AG04450 (cell line): ENCODE measurements at regions not wholly inside any gene's neighbourhood (a gene's known extent, or its start where the extent isn't known, plus 50 kb on each side); places are given as distances from the start of the nearest gene placed in this dataset.

ENCODE experiments used
- CTCF ChIA-PET: fragments of 300-600, 350-600 bp; formaldehyde crosslinking; extraction: SDS; loops from one replicate; lab custom pipeline; 2022; ENCODE audit warnings: antibody characterized with exemption, inconsistent platforms; lab: Charles Lee
- POLR2A ChIA-PET: fragments of 350-600 bp; formaldehyde crosslinking; extraction: SDS; loops from one replicate; lab custom pipeline; 2021; ENCODE audit warnings: antibody characterized with exemption, inconsistent platforms; lab: Yijun Ruan, JAX
- DNase-seq: peaks from one replicate; pipeline ENCODE4 v3.0.0-alpha.2; 2011; ENCODE audit warnings: low read depth, low spot score
- H3K27ac ChIP-seq: one replicate; pipeline ENCODE4 v1.5.1; 2012; ENCODE audit warnings: low read depth, low read length, control low read depth
- H3K27me3 ChIP-seq: one replicate; pipeline ENCODE4 v1.6.0; 2012; ENCODE audit warnings: low read length; ENCODE audit not compliant: control insufficient read depth, insufficient read depth
- H3K4me3 ChIP-seq: 2 replicates; pipeline ENCODE4 v1.5.1; 2011; ENCODE audit warnings: mild to moderate bottlenecking, low read depth, low read length, control low read depth
- H3K9me3 ChIP-seq: 2 replicates; pipeline ENCODE4 v1.5.1; 2012; ENCODE audit warnings: low read length; ENCODE audit not compliant: control insufficient read depth, insufficient read depth
- TF ChIP-seq, protein P1 (sequence below): IDR thresholded peaks from 2 replicates; pipeline ENCODE4 v1.5.1; 2011; ENCODE audit warnings: low read depth, low read length, control low read depth, inconsistent platforms

DNA sequence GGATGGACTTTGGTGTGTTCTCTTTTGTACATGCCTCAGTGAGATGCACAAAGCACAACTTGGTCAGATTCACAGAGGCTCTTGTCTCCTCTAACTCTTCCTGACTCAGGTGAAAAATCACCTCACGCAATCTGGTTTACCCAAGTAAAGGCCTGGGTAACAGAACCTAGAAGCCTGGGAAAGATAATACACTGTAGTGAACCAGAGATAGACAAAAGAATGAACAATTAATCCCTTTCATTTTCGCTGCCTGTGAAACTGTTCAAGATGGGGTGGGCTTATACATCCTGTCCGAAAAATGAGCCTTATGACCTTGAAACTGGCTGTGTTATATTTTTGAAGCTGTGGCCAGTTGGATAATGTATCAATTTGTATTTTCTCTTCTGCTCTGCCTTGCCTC lies 678.9 kb upstream of the TEX47 start:
- Histone ChIP-seq H3K9me3 (peaks cover 3% of the 10 kb centered on the region; the same call in 1 of the 2 replicates), H3K4me3 (no peak overlapping the region), H3K27ac (no peak overlapping the region), H3K27me3 (no peaks in the 10 kb centered on the region)
- ChIA-PET CTCF (no interaction called here), POLR2A (no interaction called here)
- TF ChIP-seq, protein P1, sequence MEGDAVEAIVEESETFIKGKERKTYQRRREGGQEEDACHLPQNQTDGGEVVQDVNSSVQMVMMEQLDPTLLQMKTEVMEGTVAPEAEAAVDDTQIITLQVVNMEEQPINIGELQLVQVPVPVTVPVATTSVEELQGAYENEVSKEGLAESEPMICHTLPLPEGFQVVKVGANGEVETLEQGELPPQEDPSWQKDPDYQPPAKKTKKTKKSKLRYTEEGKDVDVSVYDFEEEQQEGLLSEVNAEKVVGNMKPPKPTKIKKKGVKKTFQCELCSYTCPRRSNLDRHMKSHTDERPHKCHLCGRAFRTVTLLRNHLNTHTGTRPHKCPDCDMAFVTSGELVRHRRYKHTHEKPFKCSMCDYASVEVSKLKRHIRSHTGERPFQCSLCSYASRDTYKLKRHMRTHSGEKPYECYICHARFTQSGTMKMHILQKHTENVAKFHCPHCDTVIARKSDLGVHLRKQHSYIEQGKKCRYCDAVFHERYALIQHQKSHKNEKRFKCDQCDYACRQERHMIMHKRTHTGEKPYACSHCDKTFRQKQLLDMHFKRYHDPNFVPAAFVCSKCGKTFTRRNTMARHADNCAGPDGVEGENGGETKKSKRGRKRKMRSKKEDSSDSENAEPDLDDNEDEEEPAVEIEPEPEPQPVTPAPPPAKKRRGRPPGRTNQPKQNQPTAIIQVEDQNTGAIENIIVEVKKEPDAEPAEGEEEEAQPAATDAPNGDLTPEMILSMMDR = no peak
- DNase-seq = no peak

DNA sequence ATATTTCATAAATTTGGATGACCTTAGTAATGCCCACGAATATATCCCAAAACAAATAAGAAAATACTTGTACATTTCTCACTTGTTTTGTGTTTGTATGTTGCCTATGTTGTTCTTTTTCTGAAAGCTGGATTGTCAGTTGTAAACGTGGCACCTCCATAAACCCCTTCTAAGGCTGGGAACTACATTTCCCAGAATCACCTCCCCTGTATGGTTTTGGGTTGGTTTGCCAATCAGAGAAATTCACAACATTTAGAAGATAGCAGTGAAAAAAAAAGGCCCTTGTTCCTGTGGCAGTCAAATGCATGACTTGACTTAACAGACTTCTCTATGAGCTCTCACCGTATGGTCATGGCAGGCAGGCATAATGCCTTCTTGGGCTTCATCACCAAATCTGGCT lies 676.3 kb upstream of the STEAP1 start:
- POLR2A ChIA-PET = no interaction called here
- no peak overlapping the region for H3K27ac ChIP-seq
- no peak for DNase-seq
- no peaks in the 10 kb centered on the region for H3K27me3 ChIP-seq
- TF ChIP-seq, protein P1 = no peak
- H3K9me3 ChIP-seq = peaks cover 3% of the 10 kb centered on the region; the same call in 1 of the 2 replicates
- CTCF ChIA-PET = no interaction called here
- H3K4me3 ChIP-seq = no peak overlapping the region

DNA sequence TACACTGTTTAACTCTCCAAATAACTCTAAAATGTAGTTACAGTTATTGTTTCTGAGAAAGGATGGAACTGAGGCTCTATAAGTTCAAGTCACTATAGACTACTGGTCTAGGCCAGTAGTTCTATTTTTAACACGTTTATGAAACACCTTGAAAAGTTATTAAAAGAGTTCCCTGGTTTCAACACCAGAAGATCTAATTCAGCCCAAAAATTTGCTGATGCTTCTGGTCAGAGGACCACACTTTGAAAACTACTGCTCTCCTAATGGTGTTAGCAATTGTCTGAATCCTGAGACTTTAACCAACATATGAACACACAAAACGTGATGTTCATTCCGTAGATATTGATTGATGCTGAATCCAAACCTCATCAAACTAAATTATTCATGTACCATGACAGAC lies 658.6 kb upstream of the STEAP1 start:
- TF ChIP-seq, protein P1 = no peak
- Histone ChIP-seq H3K27me3 (no peaks in the 10 kb centered on the region), H3K9me3 (no peaks in the 10 kb centered on the region; the same call in 1 of the 2 replicates), H3K4me3 (no peak overlapping the region), H3K27ac (no peak overlapping the region)
- ChIA-PET POLR2A (no interaction called here), CTCF (no interaction called here)
- no peak for DNase-seq

DNA sequence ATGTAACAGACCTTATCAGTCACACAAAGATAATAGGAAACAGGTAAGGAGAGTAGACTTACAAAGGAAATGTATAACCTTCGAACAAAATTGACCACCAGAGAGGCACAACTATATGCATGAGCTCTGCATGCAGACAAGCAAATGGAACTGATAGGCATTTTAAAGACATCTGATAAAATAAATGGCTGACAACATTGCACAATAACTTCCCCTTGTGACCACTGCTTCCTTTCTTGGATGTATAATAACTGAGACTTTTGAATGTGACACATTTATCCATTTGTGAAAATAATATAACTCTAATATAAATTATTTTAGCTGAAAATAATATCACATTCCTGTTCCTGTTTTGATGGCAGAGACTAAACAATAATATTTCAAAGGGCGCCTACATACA lies 654.2 kb upstream of the STEAP1 start:
- TF ChIP-seq, protein P1 = no peak
- H3K9me3 ChIP-seq = peaks cover 5% of the 10 kb centered on the region
- POLR2A ChIA-PET = no interaction called here

DNA sequence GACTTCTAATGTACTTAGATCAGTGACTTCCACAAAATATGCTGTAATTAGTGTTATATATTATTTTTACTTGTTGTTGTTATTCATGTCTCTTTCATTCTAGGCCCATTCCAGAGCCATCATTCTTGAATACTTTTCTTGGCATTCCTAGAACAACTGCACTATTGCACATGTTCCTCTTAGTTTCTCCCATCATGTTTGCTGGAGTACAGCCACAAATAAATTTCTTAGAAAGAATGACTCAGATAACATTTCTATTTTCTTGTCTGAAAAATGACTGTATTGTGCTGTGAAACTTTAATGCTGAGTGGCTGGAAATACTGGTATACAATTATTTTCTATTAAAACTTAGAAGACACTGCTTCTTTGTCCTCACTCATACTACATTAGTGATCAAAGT lies 651.0 kb upstream of the STEAP1 start:
- peaks cover 5% of the 10 kb centered on the region for H3K9me3 ChIP-seq
- no peak overlapping the region for H3K27ac ChIP-seq
- TF ChIP-seq, protein P1 = no peak
- H3K27me3 ChIP-seq = no peaks in the 10 kb centered on the region
- CTCF ChIA-PET = no interaction called here
- POLR2A ChIA-PET = no interaction called here
- no peak for DNase-seq
- no peak overlapping the region for H3K4me3 ChIP-seq

More for the DNA sequence above, 654.2 kb upstream of the STEAP1 start:
- no peak overlapping the region for H3K27ac ChIP-seq
- CTCF ChIA-PET = no interaction called here
- H3K27me3 ChIP-seq = no peaks in the 10 kb centered on the region
- H3K4me3 ChIP-seq = no peak overlapping the region
- DNase-seq = no peak
